ENCODE measurements at regions not wholly inside any gene's neighbourhood (a gene's known extent, or its start where the extent isn't known, plus 50 kb on each side); places are given as distances from the start of the nearest gene placed in this dataset.

- Histone ChIP-seq H3K27ac (ENCODE audit: low read depth in 1 of 2, low read length in 1 of 2) (peak overlapping the region in 1 of 2 donors; percentile 7), H3K27me3 (ENCODE audit: control insufficient read depth in 3 of 3, insufficient read depth in 3 of 3, low read length in 2 of 3) (no peaks in the 10 kb centered on the region), H3K36me3 (ENCODE audit: control insufficient read depth in 4 of 4, insufficient read depth in 4 of 4, low read length in 4 of 4) (no peaks in the 10 kb centered on the region), H3K9me3 (ENCODE audit: control insufficient read depth in 4 of 4, insufficient read depth in 3 of 4, low read length in 3 of 4) (peaks cover 0 to 6% (median 0%) of the 10 kb centered on the region in 4 donors), H3K4me1 (ENCODE audit: control insufficient read depth in 5 of 5, insufficient read depth in 5 of 5, low read length in 5 of 5) (peaks cover 0 to 12% (median 0%) of the 10 kb centered on the region in 5 donors), H3K9ac (ENCODE audit: insufficient read depth in 1 of 2, low read length in 2 of 2) (no peak overlapping the region), H3K4me3 (no peak overlapping the region)
- ATAC-seq (ENCODE audit: insufficient read depth, low FRiP score): no peak
- WGBS, 2 donors: 57 to 63% methylated on average over 13 of the region's 13 CpGs
- peak in 2 of 3 donors; percentile 39 to 57 for DNase-seq
- TF ChIP-seq CTCF (IDR thresholded peaks at IDR 0.05; ENCODE audit: control extremely low read depth, extremely low read depth): no peak
Measured at GRCh38 chr20:1827974-1828785, 67.0 kb upstream of the SIRPA start.

DNA sequence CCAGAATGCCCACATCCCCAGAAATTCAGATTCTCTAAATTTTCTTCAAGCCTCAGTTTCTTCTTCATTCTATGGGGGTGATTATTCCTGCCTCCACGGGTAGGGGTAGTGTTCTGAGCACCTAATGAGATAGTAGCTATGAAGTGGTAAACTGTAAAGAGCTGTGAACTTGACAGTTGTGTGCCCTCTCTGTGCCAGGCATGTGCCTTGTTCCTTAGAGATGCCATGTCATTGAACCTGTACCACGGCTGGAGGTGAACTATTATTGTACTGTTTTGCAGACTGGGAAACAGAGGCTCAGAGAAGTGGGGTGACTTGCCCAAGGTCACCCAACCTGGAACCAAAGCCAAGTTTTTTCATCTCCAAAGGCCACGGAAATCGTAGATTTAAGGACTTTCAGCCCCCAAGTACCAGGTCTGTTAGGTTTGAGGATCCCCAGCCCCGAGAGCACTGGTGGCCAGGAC, 67.7 kb upstream of the SIRPA start:
- WGBS, 2 donors: 62 to 89% methylated on average over 5 of the region's 5 CpGs
- H3K4me3 ChIP-seq: no peak overlapping the region
- no peak for DNase-seq
- H3K27ac ChIP-seq (ENCODE audit: low read depth in 1 of 2, low read length in 1 of 2): no peak overlapping the region
- H3K27me3 ChIP-seq (ENCODE audit: control insufficient read depth in 3 of 3, insufficient read depth in 3 of 3, low read length in 2 of 3): no peaks in the 10 kb centered on the region
- TF ChIP-seq CTCF (IDR thresholded peaks at IDR 0.05; ENCODE audit: control extremely low read depth, extremely low read depth): no peak
- H3K4me1 ChIP-seq (ENCODE audit: control insufficient read depth in 5 of 5, insufficient read depth in 5 of 5, low read length in 5 of 5): peaks cover 0 to 12% (median 0%) of the 10 kb centered on the region in 5 donors
- peaks cover 0 to 8% (median 0%) of the 10 kb centered on the region in 4 donors for H3K9me3 ChIP-seq (ENCODE audit: control insufficient read depth in 4 of 4, insufficient read depth in 3 of 4, low read length in 3 of 4)
- ATAC-seq (ENCODE audit: insufficient read depth, low FRiP score): no peak
- no peaks in the 10 kb centered on the region for H3K36me3 ChIP-seq (ENCODE audit: control insufficient read depth in 4 of 4, insufficient read depth in 4 of 4, low read length in 4 of 4)
- H3K9ac ChIP-seq (ENCODE audit: insufficient read depth in 1 of 2, low read length in 2 of 2): no peak overlapping the region

GRCh38 chr20:1825938-1826445, 69.2 kb upstream of the SIRPA start:
- H3K27ac ChIP-seq (ENCODE audit: low read depth in 1 of 2, low read length in 1 of 2): peak overlapping the region in 1 of 2 donors; percentile 10
- 83 to 93% methylated on average over 4 of the region's 4 CpGs for WGBS, 2 donors
- ATAC-seq (ENCODE audit: insufficient read depth, low FRiP score) (no peak), DNase-seq (no peak)
- no peak for TF ChIP-seq CTCF (IDR thresholded peaks at IDR 0.05; ENCODE audit: control extremely low read depth, extremely low read depth)
- no peak overlapping the region for H3K9ac ChIP-seq (ENCODE audit: insufficient read depth in 1 of 2, low read length in 2 of 2)
- H3K27me3 ChIP-seq (ENCODE audit: control insufficient read depth in 3 of 3, insufficient read depth in 3 of 3, low read length in 2 of 3): no peaks in the 10 kb centered on the region
- H3K4me1 ChIP-seq (ENCODE audit: control insufficient read depth in 5 of 5, insufficient read depth in 5 of 5, low read length in 5 of 5): peaks cover 0 to 12% (median 0%) of the 10 kb centered on the region in 5 donors
- no peak overlapping the region for H3K4me3 ChIP-seq
- peaks cover 0 to 9% (median 0%) of the 10 kb centered on the region in 4 donors for H3K9me3 ChIP-seq (ENCODE audit: control insufficient read depth in 4 of 4, insufficient read depth in 3 of 4, low read length in 3 of 4)
- no peaks in the 10 kb centered on the region for H3K36me3 ChIP-seq (ENCODE audit: control insufficient read depth in 4 of 4, insufficient read depth in 4 of 4, low read length in 4 of 4)
